Coronary artery (tissue), 2 donors: ENCODE measurements at regions not wholly inside any gene's neighbourhood (a gene's known extent, or its start where the extent isn't known, plus 50 kb on each side); places are given as distances from the start of the nearest gene placed in this dataset.

Experiments
- DNase-seq: peaks from one replicate; pipeline ENCODE4 v3.0.0-alpha.2; 2017; ENCODE audit warnings: low spot score
- H3K27ac ChIP-seq, 2 donors: fragments of 200-600 bp; sonication (generic); one replicate each; pipeline ENCODE4 v1.5.1; 2016 to 2019
- H3K4me3 ChIP-seq: fragments of 200-600 bp; sonication (generic); 2 replicates; pipeline ENCODE4 v1.5.1; 2016; ENCODE audit warnings: mild to moderate bottlenecking, moderate library complexity
- CTCF ChIP-seq: fragments of 200-600 bp; sonication (generic); IDR thresholded peaks from one replicate; pipeline ENCODE4 v1.5.1; 2019; ENCODE audit warnings: antibody characterized with exemption

GRCh38 chr5:68744206-68744605, 349.6 kb upstream of the SLC30A5 start:
- no peak for DNase-seq
- no peak overlapping the region for H3K27ac ChIP-seq
- H3K4me3 ChIP-seq = no peak overlapping the region
- TF ChIP-seq CTCF = no peak

DNA sequence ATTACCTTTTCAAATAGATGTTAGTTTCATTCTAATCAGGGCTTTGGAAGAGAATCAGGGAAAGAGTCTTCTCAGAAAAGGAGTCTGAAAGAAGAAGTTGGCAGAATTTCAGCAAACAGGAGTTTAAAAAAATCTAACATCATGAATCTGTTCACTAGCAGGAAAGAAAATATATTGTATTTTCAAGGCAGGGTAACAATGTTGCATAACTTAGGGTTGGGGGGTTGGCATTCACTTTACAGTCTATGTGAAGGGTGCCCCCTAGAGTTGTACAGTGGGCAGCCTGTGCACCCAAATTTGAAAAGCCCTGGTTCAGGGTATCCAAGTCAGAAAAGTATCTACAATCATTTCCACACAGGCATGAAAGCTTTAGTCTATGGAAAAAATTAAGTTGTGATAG, 348.4 kb upstream of the SLC30A5 start:
- no peak overlapping the region for H3K27ac ChIP-seq
- no peak overlapping the region for H3K4me3 ChIP-seq
- TF ChIP-seq CTCF = no peak
- DNase-seq = no peak

DNA sequence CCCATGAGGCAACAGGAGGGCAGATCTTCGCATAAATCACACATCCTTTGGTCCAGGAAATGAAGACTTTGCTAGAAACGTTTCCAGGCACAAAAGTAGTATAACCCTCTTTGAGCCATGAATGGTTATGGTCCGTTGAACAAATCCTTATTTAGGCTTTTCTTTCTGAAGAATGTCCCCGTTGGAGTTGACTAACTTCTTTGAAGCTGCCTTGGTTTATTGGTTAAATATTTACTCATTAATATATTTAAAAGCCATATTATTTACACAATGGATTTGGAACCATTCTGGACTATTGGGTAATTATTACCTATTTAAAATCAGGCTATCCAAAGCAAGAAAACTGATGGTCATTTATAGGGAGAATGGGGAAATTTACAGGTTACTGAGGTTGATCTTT, 347.6 kb upstream of the SLC30A5 start:
- Histone ChIP-seq H3K27ac (no peak overlapping the region), H3K4me3 (no peak overlapping the region)
- no peak for DNase-seq
- no peak for TF ChIP-seq CTCF

DNA sequence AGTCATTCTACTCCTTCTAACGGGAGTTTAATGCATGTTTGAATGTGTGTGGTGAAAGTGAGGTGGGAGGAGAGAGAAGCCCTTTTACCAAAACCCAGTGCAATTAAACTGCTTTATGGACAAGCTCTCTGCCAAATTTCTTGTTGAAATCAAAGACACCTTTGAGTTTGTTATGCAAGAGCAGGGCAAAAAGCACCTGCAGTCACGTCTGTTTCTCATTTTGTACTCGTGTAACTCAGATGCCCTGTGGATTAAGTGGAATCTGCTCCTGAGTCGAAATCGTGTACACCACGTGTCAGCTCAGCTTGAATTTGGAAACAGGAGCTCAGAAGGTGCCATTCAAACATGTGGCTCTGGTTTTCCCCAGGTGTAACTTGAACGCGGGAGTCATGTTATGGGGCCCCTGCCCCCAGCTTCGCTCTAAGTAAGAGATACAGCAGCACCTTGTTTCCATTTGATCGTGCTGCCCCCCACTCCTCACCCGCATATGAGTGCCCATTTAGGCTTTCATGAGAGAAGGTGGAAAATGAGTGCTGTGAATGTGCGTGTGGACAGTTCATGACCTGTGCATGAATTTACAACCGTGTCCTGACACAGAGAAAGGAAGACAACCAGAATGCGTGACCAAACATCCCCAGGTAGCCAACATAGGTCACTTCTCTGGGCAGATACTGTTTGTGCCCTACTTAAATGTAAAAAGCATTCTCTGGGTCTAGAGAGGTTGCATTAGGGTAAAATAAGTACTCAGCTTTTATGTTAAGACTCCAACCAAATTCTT, 347.0 kb upstream of the SLC30A5 start:
- TF ChIP-seq CTCF = no peak
- Histone ChIP-seq H3K4me3 (no peak overlapping the region), H3K27ac (no peak overlapping the region)
- no peak for DNase-seq

- no peak overlapping the region for H3K4me3 ChIP-seq
- TF ChIP-seq CTCF = no peak
- no peak for DNase-seq
- H3K27ac ChIP-seq = no peak overlapping the region
These were observed 346.3 kb upstream of the SLC30A5 start for GRCh38 chr5:68747521-68747920.

GRCh38 chr5:68748101-68748500, 345.7 kb upstream of the SLC30A5 start:
- TF ChIP-seq CTCF = no peak
- no peak overlapping the region for H3K27ac ChIP-seq
- no peak overlapping the region for H3K4me3 ChIP-seq
- no peak for DNase-seq

- Histone ChIP-seq H3K27ac (no peak overlapping the region), H3K4me3 (no peak overlapping the region)
- no peak for TF ChIP-seq CTCF
- no peak for DNase-seq
These were observed 344.7 kb upstream of the SLC30A5 start for GRCh38 chr5:68749077-68749476.
